Caco-2 (cell line): ENCODE measurements at regions not wholly inside any gene's neighbourhood (a gene's known extent, or its start where the extent isn't known, plus 50 kb on each side); places are given as distances from the start of the nearest gene placed in this dataset.

Source experiments
- BruUV-seq: library from RNA; stranded (reverse); fragments of 400-500 nt; replicated peaks from 2 replicates; lab custom pipeline; 2021; lab: Mats Ljungman, UMichigan
- CTCF ChIA-PET: fragments of 300-600 bp; sonication (Branson Sonifier 250); formaldehyde crosslinking; loops from one replicate; lab custom pipeline; 2022; ENCODE audit warnings: antibody characterized with exemption; lab: Charles Lee
- POLR2A ChIA-PET: fragments of 300-600 bp; sonication (Branson Sonifier 250); formaldehyde crosslinking; loops from one replicate; lab custom pipeline; 2022; ENCODE audit warnings: antibody characterized with exemption; lab: Charles Lee
- DNase-seq, 2 experiments: peaks; one replicate each; pipeline versions ENCODE4 v3.0.0 to v3.0.0-alpha.2; 2020 to 2022
- H3K27me3 ChIP-seq: replicated peaks from 2 replicates; pipeline ENCODE4 v1.6.0; 2011; ENCODE audit warnings: low read length; ENCODE audit not compliant: control insufficient read depth, insufficient read depth
- H3K36me3 ChIP-seq: 2 replicates; pipeline ENCODE4 v1.5.1; 2011; ENCODE audit warnings: low read length; ENCODE audit not compliant: control insufficient read depth, insufficient read depth
- H3K4me1 ChIP-seq: fragments of 250-450 bp; sonication (Bioruptor Pico); 2 replicates; pipeline ENCODE4 v1.5.1; 2020; ENCODE audit warnings: mild to moderate bottlenecking
- H3K4me3 ChIP-seq: 2 replicates; pipeline ENCODE4 v1.5.1; 2011; ENCODE audit warnings: low read depth, mild to moderate bottlenecking, control low read depth, low read length
- H3K9me3 ChIP-seq: fragments of 250-450 bp; sonication (Bioruptor Pico); 2 replicates; pipeline ENCODE4 v1.5.1; 2020; ENCODE audit warnings: mild to moderate bottlenecking, moderate library complexity
- H3K27ac Mint-ChIP-seq: one replicate; pipeline ENCODE4 v1.8.0; 2022; ENCODE audit warnings: mixed read lengths; ENCODE audit not compliant: unreplicated experiment
- H3K27me3 Mint-ChIP-seq: one replicate; pipeline ENCODE4 v1.8.0; 2022; ENCODE audit warnings: mixed read lengths; ENCODE audit not compliant: insufficient read depth, unreplicated experiment
- H3K36me3 Mint-ChIP-seq: one replicate; pipeline ENCODE4 v1.8.0; 2022; ENCODE audit warnings: mild to moderate bottlenecking, mixed read lengths; ENCODE audit not compliant: insufficient read depth, unreplicated experiment
- H3K4me1 Mint-ChIP-seq: one replicate; pipeline ENCODE4 v1.8.0; 2022; ENCODE audit warnings: low read depth, mixed read lengths; ENCODE audit not compliant: unreplicated experiment
- H3K4me3 Mint-ChIP-seq: one replicate; pipeline ENCODE4 v1.8.0; 2022; ENCODE audit warnings: mild to moderate bottlenecking, moderate library complexity, mixed read lengths; ENCODE audit not compliant: unreplicated experiment
- H3K9me3 Mint-ChIP-seq: one replicate; pipeline ENCODE4 v1.8.0; 2022; ENCODE audit warnings: mixed read lengths; ENCODE audit not compliant: unreplicated experiment
- CTCF ChIP-seq, 2 experiments: fragments of 200-600 bp in 1 of 2; IDR thresholded peaks; 1 replicate in 1 of 2; 2 replicates in 1 of 2; pipeline versions ENCODE4 v1.5.1 to v1.8.0; 2011 to 2022; ENCODE audit warnings: antibody characterized with exemption in 1 of 2, control low read depth in 1 of 2, inconsistent platforms in 1 of 2, low read depth in 1 of 2, low read length in 1 of 2, mild to moderate bottlenecking in 1 of 2, moderate library complexity in 1 of 2; ENCODE audit not compliant: insufficient read depth in 1 of 2, severe bottlenecking in 1 of 2, unreplicated experiment in 1 of 2
- intact Hi-C: fragments of 100-400 bp; cut with micrococcal nuclease; formaldehyde crosslinking; loops from one replicate; pipeline ENCODE4 v1.10.0; 2022; ENCODE audit not compliant: unreplicated experiment

- Mint-ChIP-seq H3K27me3 (no peaks in the 10 kb centered on the region), H3K4me1 (no peaks in the 10 kb centered on the region), H3K27ac (no peak overlapping the region), H3K9me3 (no peaks in the 10 kb centered on the region), H3K36me3 (no peaks in the 10 kb centered on the region), H3K4me3 (no peak overlapping the region)
- no peaks in the 10 kb centered on the region for H3K4me1 ChIP-seq
- H3K9me3 ChIP-seq, result no peaks in the 10 kb centered on the region
- TF ChIP-seq CTCF (IDR thresholded peaks at IDR 0.05; ENCODE audit: insufficient read depth in 1 of 2, low read depth in 1 of 2, low read length in 1 of 2, severe bottlenecking in 1 of 2, unreplicated experiment in 1 of 2), result no peak
- CTCF ChIA-PET, result no interaction called here
- no TSS peak for BruUV-seq
- no peaks in the 10 kb centered on the region for H3K27me3 ChIP-seq
- no peak overlapping the region for H3K4me3 ChIP-seq
- POLR2A ChIA-PET, result no interaction called here
- intact Hi-C loops, result no loop called here
- DNase-seq, result no peak
- no peaks in the 10 kb centered on the region for H3K36me3 ChIP-seq
Measured at GRCh38 chr3:146823622-146824021, 218.5 kb upstream of the PLSCR5 start.

- Mint-ChIP-seq H3K36me3 (no peaks in the 10 kb centered on the region), H3K4me1 (no peaks in the 10 kb centered on the region), H3K27ac (no peak overlapping the region), H3K4me3 (no peak overlapping the region), H3K27me3 (no peaks in the 10 kb centered on the region), H3K9me3 (no peaks in the 10 kb centered on the region)
- Histone ChIP-seq H3K36me3 (no peaks in the 10 kb centered on the region), H3K27me3 (no peaks in the 10 kb centered on the region), H3K4me3 (no peak overlapping the region), H3K4me1 (no peaks in the 10 kb centered on the region), H3K9me3 (no peaks in the 10 kb centered on the region)
- intact Hi-C loops, result no loop called here
- ChIA-PET POLR2A (no interaction called here), CTCF (no interaction called here)
- no peak for DNase-seq
- no peak for TF ChIP-seq CTCF (IDR thresholded peaks at IDR 0.05; ENCODE audit: insufficient read depth in 1 of 2, low read depth in 1 of 2, low read length in 1 of 2, severe bottlenecking in 1 of 2, unreplicated experiment in 1 of 2)
- BruUV-seq, result no TSS peak
Measured at GRCh38 chr3:146818866-146819265, 213.7 kb upstream of the PLSCR5 start.

GRCh38 chr3:146818301-146818700 is 213.2 kb upstream of the PLSCR5 start:
- no peaks in the 10 kb centered on the region for H3K4me1 ChIP-seq
- no peak for TF ChIP-seq CTCF (IDR thresholded peaks at IDR 0.05; ENCODE audit: insufficient read depth in 1 of 2, low read depth in 1 of 2, low read length in 1 of 2, severe bottlenecking in 1 of 2, unreplicated experiment in 1 of 2)
- no peaks in the 10 kb centered on the region for H3K36me3 ChIP-seq
- CTCF ChIA-PET, result interaction anchor here (1.2 kb wide), 1 partner anchor 374 kb away, joined by 4 read pairs; no protein-coding TSS in a partner anchor
- no peak for DNase-seq
- intact Hi-C loops, result no loop called here
- no TSS peak for BruUV-seq
- POLR2A ChIA-PET, result no interaction called here
- no peaks in the 10 kb centered on the region for H3K27me3 ChIP-seq
- H3K4me1 Mint-ChIP-seq, result no peaks in the 10 kb centered on the region
- no peaks in the 10 kb centered on the region for H3K27me3 Mint-ChIP-seq
- no peaks in the 10 kb centered on the region for H3K9me3 ChIP-seq
- H3K4me3 ChIP-seq, result no peak overlapping the region
- no peak overlapping the region for H3K27ac Mint-ChIP-seq
- H3K4me3 Mint-ChIP-seq, result no peak overlapping the region
- no peaks in the 10 kb centered on the region for H3K36me3 Mint-ChIP-seq
- no peaks in the 10 kb centered on the region for H3K9me3 Mint-ChIP-seq
